HUES64 (cell line): ENCODE measurements at regions not wholly inside any gene's neighbourhood (a gene's known extent, or its start where the extent isn't known, plus 50 kb on each side); places are given as distances from the start of the nearest gene placed in this dataset.

ENCODE experiments used
- H3K27ac ChIP-seq: 2 replicates; pipeline ENCODE4 v1.7.0; 2013; ENCODE audit warnings: low read depth, low read length, inconsistent platforms
- H3K27me3 ChIP-seq: 2 replicates; pipeline ENCODE4 v1.6.1; 2013; ENCODE audit warnings: mild to moderate bottlenecking, low read length; ENCODE audit not compliant: insufficient read depth
- H3K36me3 ChIP-seq: 2 replicates; pipeline ENCODE4 v1.6.1; 2013; ENCODE audit warnings: mild to moderate bottlenecking, low read length; ENCODE audit not compliant: insufficient read depth
- H3K4me1 ChIP-seq: 2 replicates; pipeline ENCODE4 v1.6.1; 2013; ENCODE audit warnings: mild to moderate bottlenecking, low read length, moderate library complexity; ENCODE audit not compliant: insufficient read depth
- H3K4me3 ChIP-seq: 2 replicates; pipeline ENCODE4 v1.5.1; 2013; ENCODE audit warnings: mild to moderate bottlenecking, low read length, moderate library complexity
- H3K9ac ChIP-seq: 2 replicates; pipeline ENCODE4 v1.6.1; 2013; ENCODE audit warnings: mild to moderate bottlenecking, low read depth, low read length
- H3K9me3 ChIP-seq: 2 replicates; pipeline ENCODE4 v1.6.1; 2013; ENCODE audit warnings: low read depth, low read length; ENCODE audit not compliant: insufficient read depth
- WGBS: fragments of 150-250, 120-280 bp; methylation state at CpG from one replicate; pipeline ENCODE4 v1.1.7; 2013; ENCODE audit warnings: missing lambda C conversion rate; 5-methylcytosine and 5-hydroxymethylcytosine counted together

GRCh38 chr10:131695496-131696165 lies 205.2 kb upstream of the PPP2R2D start:
- Histone ChIP-seq H3K4me1 (no peaks in the 10 kb centered on the region), H3K36me3 (no peaks in the 10 kb centered on the region), H3K9me3 (no peaks in the 10 kb centered on the region), H3K27ac (no peak overlapping the region), H3K4me3 (no peak overlapping the region), H3K27me3 (no peaks in the 10 kb centered on the region), H3K9ac (no peak overlapping the region)
- 93% methylated on average over 23 of the region's 23 CpGs for WGBS

DNA sequence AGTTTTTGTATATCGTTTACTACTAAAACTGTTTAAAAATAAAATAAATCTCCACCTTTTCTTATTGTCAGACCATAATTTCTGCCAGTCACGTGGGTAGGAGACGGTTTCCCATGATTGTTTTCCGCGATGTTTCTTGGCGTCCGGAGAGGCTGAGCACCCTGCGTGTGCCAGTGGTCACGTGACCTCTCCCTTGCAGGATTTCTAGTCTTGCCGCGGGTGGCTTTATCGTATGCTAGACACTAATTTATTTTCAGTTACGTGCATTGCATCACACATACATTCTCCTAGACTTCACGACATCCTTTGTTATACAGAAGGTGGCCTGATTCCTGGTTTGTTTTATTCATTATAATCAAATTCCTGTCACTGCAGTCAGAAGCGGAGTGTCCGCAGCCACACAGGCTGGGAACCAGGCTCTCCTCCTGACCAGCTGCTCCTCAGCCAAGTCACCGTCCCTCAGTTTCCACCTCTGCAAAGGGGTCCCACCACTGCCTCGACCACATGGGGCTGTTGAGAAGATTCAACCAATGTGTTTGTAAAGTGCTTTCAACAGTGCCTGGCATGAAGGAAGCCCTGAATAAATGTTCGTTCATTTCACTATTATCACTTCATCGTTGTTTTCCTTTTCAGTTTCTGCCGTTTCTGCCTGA lies 203.2 kb upstream of the PPP2R2D start:
- no peak overlapping the region for H3K4me3 ChIP-seq
- no peaks in the 10 kb centered on the region for H3K9me3 ChIP-seq
- H3K4me1 ChIP-seq, result no peaks in the 10 kb centered on the region
- WGBS, result 93% methylated on average over 21 of the region's 21 CpGs
- no peak overlapping the region for H3K9ac ChIP-seq
- H3K27ac ChIP-seq, result no peak overlapping the region
- H3K27me3 ChIP-seq, result no peaks in the 10 kb centered on the region
- H3K36me3 ChIP-seq, result no peaks in the 10 kb centered on the region

GRCh38 chr10:131698232-131698631 lies 202.6 kb upstream of the PPP2R2D start:
- no peak overlapping the region for H3K9ac ChIP-seq
- 91% methylated on average over 10 of the region's 10 CpGs for WGBS
- H3K4me1 ChIP-seq, result no peaks in the 10 kb centered on the region
- no peaks in the 10 kb centered on the region for H3K27me3 ChIP-seq
- no peaks in the 10 kb centered on the region for H3K9me3 ChIP-seq
- no peak overlapping the region for H3K4me3 ChIP-seq
- no peaks in the 10 kb centered on the region for H3K36me3 ChIP-seq
- H3K27ac ChIP-seq, result no peak overlapping the region

DNA sequence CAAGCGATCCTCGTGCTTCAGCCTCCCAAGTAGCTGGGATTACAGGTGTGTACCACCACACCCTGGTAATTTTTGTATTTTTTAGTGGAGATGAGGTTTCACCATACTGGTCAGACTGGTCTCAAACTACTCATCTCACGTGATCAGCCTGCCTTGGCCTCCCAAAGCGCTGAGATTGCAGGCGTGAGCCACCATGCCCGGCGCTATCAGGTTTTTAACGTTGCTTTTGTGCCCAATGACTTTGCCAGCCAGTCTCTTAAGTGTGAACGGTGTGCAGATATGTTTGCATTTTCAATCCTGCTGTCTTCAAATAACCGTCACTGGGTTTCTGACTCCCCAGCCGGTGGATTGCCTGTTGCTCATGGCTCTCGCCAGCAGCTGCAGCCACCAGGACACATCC lies 201.8 kb upstream of the PPP2R2D start:
- H3K4me3 ChIP-seq, result no peak overlapping the region
- no peaks in the 10 kb centered on the region for H3K27me3 ChIP-seq
- WGBS, result 97% methylated on average over 12 of the region's 12 CpGs
- no peaks in the 10 kb centered on the region for H3K9me3 ChIP-seq
- no peaks in the 10 kb centered on the region for H3K4me1 ChIP-seq
- H3K36me3 ChIP-seq, result no peaks in the 10 kb centered on the region
- no peak overlapping the region for H3K27ac ChIP-seq
- no peak overlapping the region for H3K9ac ChIP-seq

DNA sequence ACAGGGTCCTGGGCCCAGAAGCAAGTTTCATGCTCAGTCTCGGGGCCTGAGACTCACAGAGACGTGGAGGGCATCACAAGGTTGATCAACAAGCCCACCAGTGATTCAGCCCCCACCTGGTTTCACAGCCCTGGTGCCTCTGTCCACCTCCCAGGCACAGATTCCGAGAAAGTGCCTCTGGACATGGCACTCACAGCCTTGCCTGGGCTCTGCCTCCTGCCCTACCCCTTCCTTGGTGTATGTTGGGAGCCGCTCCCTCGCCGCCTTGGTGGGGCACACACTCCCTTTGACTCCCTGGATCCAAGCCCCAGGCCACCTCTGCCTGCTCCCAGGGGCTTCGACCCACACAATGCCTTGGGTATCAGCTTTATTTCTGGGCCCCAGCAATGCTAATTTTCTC lies 200.8 kb upstream of the PPP2R2D start:
- Histone ChIP-seq H3K27ac (no peak overlapping the region), H3K4me1 (no peaks in the 10 kb centered on the region), H3K36me3 (no peaks in the 10 kb centered on the region), H3K9me3 (no peaks in the 10 kb centered on the region), H3K4me3 (no peak overlapping the region), H3K27me3 (no peaks in the 10 kb centered on the region), H3K9ac (no peak overlapping the region)
- WGBS, result 87% methylated on average over 7 of the region's 7 CpGs

- Histone ChIP-seq H3K4me3 (no peak overlapping the region), H3K27me3 (no peaks in the 10 kb centered on the region), H3K9me3 (no peaks in the 10 kb centered on the region), H3K36me3 (no peaks in the 10 kb centered on the region), H3K27ac (no peak overlapping the region), H3K4me1 (no peaks in the 10 kb centered on the region), H3K9ac (no peak overlapping the region)
- 90% methylated on average over 10 of the region's 10 CpGs for WGBS
Measured at GRCh38 chr10:131700506-131700905, 200.3 kb upstream of the PPP2R2D start.

- Histone ChIP-seq H3K27me3 (no peaks in the 10 kb centered on the region), H3K27ac (no peak overlapping the region), H3K4me1 (no peaks in the 10 kb centered on the region), H3K9me3 (no peaks in the 10 kb centered on the region), H3K4me3 (no peak overlapping the region), H3K36me3 (no peaks in the 10 kb centered on the region), H3K9ac (no peak overlapping the region)
- WGBS, result 91% methylated on average over 15 of the region's 15 CpGs
Measured at GRCh38 chr10:131701131-131701947, 199.5 kb upstream of the PPP2R2D start.

- H3K27me3 ChIP-seq, result no peaks in the 10 kb centered on the region
- H3K9ac ChIP-seq, result no peak overlapping the region
- 93% methylated on average over 23 of the region's 23 CpGs for WGBS
- H3K27ac ChIP-seq, result no peak overlapping the region
- H3K9me3 ChIP-seq, result no peaks in the 10 kb centered on the region; the same call in 1 of the 2 replicates
- H3K36me3 ChIP-seq, result no peaks in the 10 kb centered on the region
- no peaks in the 10 kb centered on the region for H3K4me1 ChIP-seq
- H3K4me3 ChIP-seq, result no peak overlapping the region
Measured at GRCh38 chr10:131702531-131703356, 198.1 kb upstream of the PPP2R2D start.

GRCh38 chr10:131703541-131703940 lies 197.3 kb upstream of the PPP2R2D start:
- Histone ChIP-seq H3K4me3 (no peak overlapping the region), H3K9ac (no peak overlapping the region), H3K36me3 (no peaks in the 10 kb centered on the region), H3K4me1 (no peaks in the 10 kb centered on the region), H3K9me3 (no peaks in the 10 kb centered on the region; the same call in 1 of the 2 replicates), H3K27ac (no peak overlapping the region), H3K27me3 (no peaks in the 10 kb centered on the region)
- WGBS, result 93% methylated on average over 8 of the region's 8 CpGs

GRCh38 chr10:131703941-131704340 lies 196.9 kb upstream of the PPP2R2D start:
- Histone ChIP-seq H3K9ac (no peak overlapping the region), H3K4me3 (no peak overlapping the region), H3K27ac (no peak overlapping the region), H3K9me3 (no peaks in the 10 kb centered on the region; the same call in 1 of the 2 replicates), H3K27me3 (no peaks in the 10 kb centered on the region), H3K4me1 (no peaks in the 10 kb centered on the region), H3K36me3 (no peaks in the 10 kb centered on the region)
- WGBS, result 92% methylated on average over 8 of the region's 8 CpGs
